LoVo (cell line): ENCODE measurements at regions not wholly inside any gene's neighbourhood (a gene's known extent, or its start where the extent isn't known, plus 50 kb on each side); places are given as distances from the start of the nearest gene placed in this dataset.

Source experiments
- DNase-seq: peaks from one replicate; pipeline ENCODE4 v3.0.0-alpha.2; 2016; ENCODE audit warnings: low spot score

GRCh38 chr5:139733698-139734538 lies 61.7 kb upstream of the PSD2 start:
- no peak for DNase-seq

GRCh38 chr5:139734539-139734916 lies 61.1 kb upstream of the PSD2 start:
- no peak for DNase-seq

GRCh38 chr5:139738193-139739149 lies 57.1 kb upstream of the PSD2 start:
- no peak for DNase-seq

- DNase-seq = no peak
Measured at GRCh38 chr5:139739150-139739974, 56.2 kb upstream of the PSD2 start.

GRCh38 chr5:139740138-139740991 lies 55.2 kb upstream of the PSD2 start:
- no peak for DNase-seq

- no peak for DNase-seq
Measured at GRCh38 chr5:139740992-139741672, 54.5 kb upstream of the PSD2 start.

- no peak for DNase-seq
Measured at GRCh38 chr5:139741823-139742172, 53.8 kb upstream of the PSD2 start.

GRCh38 chr5:139742173-139742903 lies 53.3 kb upstream of the PSD2 start:
- no peak for DNase-seq

- no peak for DNase-seq
Measured at GRCh38 chr5:139743001-139743771, 52.4 kb upstream of the PSD2 start.

GRCh38 chr5:139743804-139744203 lies 51.8 kb upstream of the PSD2 start:
- DNase-seq = no peak

GRCh38 chr5:139744471-139745131 lies 51.0 kb upstream of the PSD2 start:
- DNase-seq = no peak

GRCh38 chr5:139745132-139745799 lies 50.3 kb upstream of the PSD2 start:
- DNase-seq = peak; percentile 69

GRCh38 chr5:139745800-139746690 lies 49.6 kb upstream of the PSD2 start:
- DNase-seq = no peak
